IPS-NIHi11 (cell line): ENCODE measurements at regions not wholly inside any gene's neighbourhood (a gene's known extent, or its start where the extent isn't known, plus 50 kb on each side); places are given as distances from the start of the nearest gene placed in this dataset.

Experiments
- DNase-seq: peaks from one replicate; pipeline ENCODE4 v3.0.0; 2012; ENCODE audit warnings: mixed read lengths, low spot score

- DNase-seq: no peak
These were observed 70.5 kb upstream of the SPTLC1 start for GRCh38 chr9:92185681-92186080.

GRCh38 chr9:92185096-92185495 is 69.9 kb upstream of the SPTLC1 start:
- DNase-seq: no peak

GRCh38 chr9:92184041-92184564 is 68.9 kb upstream of the SPTLC1 start:
- no peak for DNase-seq

- DNase-seq: no peak
These were observed 68.2 kb upstream of the SPTLC1 start for GRCh38 chr9:92183449-92183848.

- DNase-seq: no peak
These were observed 66.1 kb upstream of the SPTLC1 start for GRCh38 chr9:92181296-92181695.

- no peak for DNase-seq
These were observed 65.5 kb upstream of the SPTLC1 start for GRCh38 chr9:92180669-92181181.

- DNase-seq: no peak
These were observed 64.8 kb upstream of the SPTLC1 start for GRCh38 chr9:92180002-92180400.

GRCh38 chr9:92179286-92180001 is 64.2 kb upstream of the SPTLC1 start:
- no peak for DNase-seq

- DNase-seq: no peak
These were observed 62.4 kb upstream of the SPTLC1 start for GRCh38 chr9:92177591-92177990.

- no peak for DNase-seq
These were observed 61.6 kb upstream of the SPTLC1 start for GRCh38 chr9:92176800-92177185.

GRCh38 chr9:92176068-92176799 is 61.0 kb upstream of the SPTLC1 start:
- peak; percentile 57 for DNase-seq

- no peak for DNase-seq
These were observed 60.2 kb upstream of the SPTLC1 start for GRCh38 chr9:92175441-92175840.

GRCh38 chr9:92173318-92173717 is 58.1 kb upstream of the SPTLC1 start:
- no peak for DNase-seq

- DNase-seq: no peak
These were observed 56.6 kb upstream of the SPTLC1 start for GRCh38 chr9:92171822-92172221.

- DNase-seq: no peak
These were observed 56.1 kb upstream of the SPTLC1 start for GRCh38 chr9:92171281-92171680.

GRCh38 chr9:92170848-92171247 is 55.6 kb upstream of the SPTLC1 start:
- no peak for DNase-seq

GRCh38 chr9:92165484-92165883 is 50.3 kb upstream of the SPTLC1 start:
- no peak for DNase-seq
